OCI-LY3 (cell line): ENCODE measurements at regions not wholly inside any gene's neighbourhood (a gene's known extent, or its start where the extent isn't known, plus 50 kb on each side); places are given as distances from the start of the nearest gene placed in this dataset.

Experiments used
- H2AFZ ChIP-seq: fragments of 200-600, 300-600 bp; shearing (Covaris generic); 2 replicates; pipeline ENCODE4 v1.6.0; 2014; ENCODE audit warnings: antibody characterized with exemption, low read depth, low read length
- H3K27ac ChIP-seq: fragments of 200-600, 300-600 bp; sonication (generic); 2 replicates; pipeline ENCODE4 v1.5.1; 2014; ENCODE audit warnings: mild to moderate bottlenecking, low read length, moderate library complexity, mixed read lengths
- H3K27me3 ChIP-seq: fragments of 200-600, 300-600 bp; sonication (generic); 2 replicates; pipeline ENCODE4 v1.6.1; 2014; ENCODE audit warnings: low read depth, low read length, mixed read lengths
- H3K36me3 ChIP-seq: fragments of 200-600, 300-600 bp; sonication (generic); replicated peaks from 2 replicates; pipeline ENCODE3; 2014; ENCODE audit warnings: low read depth, low read length, mixed read lengths
- H3K4me1 ChIP-seq: fragments of 300-600, 200-600 bp; sonication (generic); 2 replicates; pipeline ENCODE4 v1.6.1; 2014; ENCODE audit warnings: low read length, mixed read lengths
- H3K4me2 ChIP-seq: fragments of 200-600, 300-600 bp; sonication (generic); 2 replicates; pipeline ENCODE4 v1.6.1; 2014; ENCODE audit warnings: low read length, mixed read lengths
- H3K4me3 ChIP-seq: fragments of 300-600, 200-600 bp; sonication (generic); 2 replicates; pipeline ENCODE4 v1.5.1; 2014; ENCODE audit warnings: antibody characterized with exemption, mild to moderate bottlenecking, low read length, moderate library complexity
- H3K79me2 ChIP-seq: fragments of 300-600, 200-600 bp; shearing (Covaris generic); 2 replicates; pipeline ENCODE4 v1.6.1; 2014; ENCODE audit warnings: mild to moderate bottlenecking, low read length, mixed read lengths
- H3K9ac ChIP-seq: fragments of 300-600, 200-600 bp; shearing (Covaris generic); 2 replicates; pipeline ENCODE4 v1.6.0; 2014; ENCODE audit warnings: mild to moderate bottlenecking, low read length, moderate library complexity
- H3K9me3 ChIP-seq: fragments of 200-600, 300-600 bp; shearing (Covaris generic); 2 replicates; pipeline ENCODE4 v1.6.1; 2014; ENCODE audit warnings: low read length, mixed read lengths; ENCODE audit not compliant: insufficient read depth
- H4K20me1 ChIP-seq: fragments of 200-600, 300-600 bp; sonication (generic); 2 replicates; pipeline ENCODE4 v1.6.1; 2016; ENCODE audit warnings: low read length, mixed read lengths; ENCODE audit not compliant: insufficient read depth
- CTCF ChIP-seq: fragments of 200-600, 300-600 bp; sonication (generic); IDR thresholded peaks from 2 replicates; pipeline ENCODE4 v1.5.1; 2014; ENCODE audit warnings: antibody characterized with exemption, low read length, low read depth
- EZH2phosphoT487 ChIP-seq: fragments of 200-600 bp; shearing (Covaris generic); IDR thresholded peaks from 2 replicates; pipeline ENCODE4 v1.6.1; 2018; ENCODE audit warnings: antibody characterized with exemption, mixed run types, low read depth

DNA sequence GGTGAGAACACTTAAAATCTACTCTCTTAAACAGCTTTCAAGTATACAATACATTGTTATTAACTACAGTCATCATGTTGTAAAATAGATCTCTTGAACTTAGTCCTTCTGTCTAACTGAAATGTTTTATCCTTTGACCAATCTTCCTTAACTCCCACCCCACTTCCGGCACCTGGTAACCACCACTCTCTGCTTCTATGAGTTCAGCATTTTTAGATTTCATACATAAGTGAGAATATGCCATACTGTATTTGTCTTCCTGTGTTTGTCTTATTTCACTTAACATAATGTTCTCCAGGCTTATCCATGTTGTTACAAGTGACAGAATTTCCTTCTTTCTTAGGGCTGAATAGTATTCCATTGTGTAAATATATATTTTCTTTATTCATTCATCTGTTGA, 144.1 kb upstream of the TRPC4 start:
- Histone ChIP-seq H3K4me1 (no peaks in the 10 kb centered on the region), H3K9me3 (no peaks in the 10 kb centered on the region), H3K27me3 (no peaks in the 10 kb centered on the region), H3K4me3 (no peak overlapping the region), H3K4me2 (no peak overlapping the region), H3K27ac (no peak overlapping the region), H3K79me2 (no peaks in the 10 kb centered on the region), H4K20me1 (no peaks in the 10 kb centered on the region), H2AFZ (no peak overlapping the region), H3K9ac (no peak overlapping the region), H3K36me3 (no peaks in the 10 kb centered on the region)
- TF ChIP-seq EZH2phosphoT487 = no peak
- no peak for TF ChIP-seq CTCF

- Histone ChIP-seq H2AFZ (no peak overlapping the region), H3K9ac (no peak overlapping the region), H3K79me2 (no peaks in the 10 kb centered on the region), H4K20me1 (no peaks in the 10 kb centered on the region), H3K4me2 (no peak overlapping the region), H3K4me1 (no peaks in the 10 kb centered on the region), H3K27ac (no peak overlapping the region), H3K9me3 (no peaks in the 10 kb centered on the region), H3K36me3 (no peaks in the 10 kb centered on the region), H3K27me3 (no peaks in the 10 kb centered on the region), H3K4me3 (no peak overlapping the region)
- TF ChIP-seq EZH2phosphoT487 (no peak), CTCF (no peak)
Measured at GRCh38 chr13:38012096-38012495, 142.5 kb upstream of the TRPC4 start.

DNA sequence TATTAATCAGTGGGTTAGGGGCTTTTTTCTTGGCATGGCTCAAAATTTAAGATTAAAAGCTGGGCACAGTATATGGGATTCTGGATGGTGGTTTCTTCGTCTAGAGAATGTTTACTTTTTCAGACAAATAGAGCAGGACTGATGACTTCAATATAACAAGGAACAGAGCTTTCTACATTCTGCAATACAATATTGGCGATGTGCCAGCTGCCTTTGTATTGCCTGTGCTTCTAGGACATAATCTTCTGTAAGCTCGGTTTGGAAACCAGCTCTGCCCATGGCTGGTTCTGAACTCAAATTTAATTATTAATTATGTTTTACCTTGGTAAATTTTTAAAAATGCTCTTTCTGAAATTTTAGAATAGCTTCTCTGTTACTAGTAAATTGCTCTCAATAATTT, 139.1 kb upstream of the TRPC4 start:
- Histone ChIP-seq H3K4me3 (no peak overlapping the region), H3K4me2 (no peak overlapping the region)

DNA sequence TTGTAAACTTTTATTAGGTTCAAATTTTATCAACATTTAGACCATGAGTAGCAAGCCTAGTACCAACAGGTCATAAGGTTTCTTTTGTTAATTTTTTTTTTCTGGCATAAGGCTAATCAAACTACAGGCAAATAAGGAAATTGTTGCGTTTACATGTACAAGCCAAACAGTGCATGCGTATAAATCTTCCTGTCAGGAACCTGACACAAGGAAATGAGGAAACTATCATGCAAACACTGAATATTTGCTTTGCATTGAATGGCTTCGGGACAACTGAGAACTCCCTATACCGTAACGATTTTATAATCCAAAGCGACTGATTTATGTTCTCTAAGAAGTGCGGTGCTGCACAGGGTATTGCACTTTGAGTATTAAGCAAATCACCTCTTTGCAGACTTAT, 133.0 kb upstream of the TRPC4 start:
- H3K9ac ChIP-seq = no peak overlapping the region
- no peak overlapping the region for H2AFZ ChIP-seq
- no peaks in the 10 kb centered on the region for H4K20me1 ChIP-seq
- H3K4me3 ChIP-seq = no peak overlapping the region
- H3K27me3 ChIP-seq = no peaks in the 10 kb centered on the region
- no peaks in the 10 kb centered on the region for H3K36me3 ChIP-seq
- H3K4me1 ChIP-seq = no peaks in the 10 kb centered on the region
- no peak overlapping the region for H3K27ac ChIP-seq
- H3K4me2 ChIP-seq = no peak overlapping the region
- no peak for TF ChIP-seq CTCF
- no peak for TF ChIP-seq EZH2phosphoT487
- H3K79me2 ChIP-seq = no peaks in the 10 kb centered on the region
- H3K9me3 ChIP-seq = no peaks in the 10 kb centered on the region

More for the DNA sequence above, 139.1 kb upstream of the TRPC4 start:
- H3K36me3 ChIP-seq = no peaks in the 10 kb centered on the region
- no peaks in the 10 kb centered on the region for H4K20me1 ChIP-seq
- no peak overlapping the region for H3K9ac ChIP-seq
- H3K27ac ChIP-seq = no peak overlapping the region
- H2AFZ ChIP-seq = no peak overlapping the region
- TF ChIP-seq CTCF = no peak
- no peak for TF ChIP-seq EZH2phosphoT487
- H3K4me1 ChIP-seq = no peaks in the 10 kb centered on the region
- H3K79me2 ChIP-seq = no peaks in the 10 kb centered on the region
- no peaks in the 10 kb centered on the region for H3K9me3 ChIP-seq
- no peaks in the 10 kb centered on the region for H3K27me3 ChIP-seq
